Neural progenitor cell (in vitro differentiated cells): ENCODE measurements at regions not wholly inside any gene's neighbourhood (a gene's known extent, or its start where the extent isn't known, plus 50 kb on each side); places are given as distances from the start of the nearest gene placed in this dataset.

ENCODE experiments used
- DNase-seq: peaks from one replicate; pipeline ENCODE4 v3.0.0-alpha.2; 2016; ENCODE audit warnings: low spot score
- H2AFZ ChIP-seq: fragments of 200-600 bp; sonication (generic); replicated peaks from 2 replicates; pipeline ENCODE4 v1.6.1; 2016; ENCODE audit warnings: antibody characterized with exemption
- H3F3A ChIP-seq: fragments of 200-600 bp; sonication (generic); 2 replicates; pipeline ENCODE4 v1.6.1; 2016; ENCODE audit warnings: antibody characterized with exemption, low read depth
- H3K27ac ChIP-seq: fragments of 200-600 bp; sonication (generic); 2 replicates; pipeline ENCODE4 v1.5.1; 2016; ENCODE audit warnings: mild to moderate bottlenecking
- H3K27me3 ChIP-seq: fragments of 200-600 bp; sonication (generic); 2 replicates; pipeline ENCODE4 v1.6.1; 2016; ENCODE audit warnings: mild to moderate bottlenecking, moderate library complexity
- H3K36me3 ChIP-seq: fragments of 200-600 bp; sonication (generic); 2 replicates; pipeline ENCODE4 v1.5.1; 2016
- H3K4me1 ChIP-seq: fragments of 200-600 bp; sonication (generic); 2 replicates; pipeline ENCODE4 v1.6.1; 2016; ENCODE audit warnings: mixed run types
- H3K4me2 ChIP-seq: fragments of 200-600 bp; sonication (generic); 2 replicates; pipeline ENCODE4 v1.6.1; 2016
- H3K4me3 ChIP-seq: fragments of 200-600 bp; sonication (generic); 2 replicates; pipeline ENCODE4 v1.5.1; 2016
- H3K79me2 ChIP-seq: fragments of 200-600 bp; sonication (generic); 2 replicates; pipeline ENCODE4 v1.6.1; 2016; ENCODE audit warnings: low read depth
- H3K9ac ChIP-seq: fragments of 200-600 bp; sonication (generic); 2 replicates; pipeline ENCODE4 v1.6.1; 2016
- H3K9me3 ChIP-seq: fragments of 200-600 bp; sonication (generic); 2 replicates; pipeline ENCODE4 v1.5.1; 2016; ENCODE audit warnings: low read depth
- H4K20me1 ChIP-seq: fragments of 200-600 bp; sonication (generic); 2 replicates; pipeline ENCODE4 v1.6.1; 2016; ENCODE audit warnings: low read depth
- H3K27ac Mint-ChIP-seq: 3 replicates; pipeline ENCODE4 v1.8.0; 2021; ENCODE audit warnings: mixed read lengths
- H3K27me3 Mint-ChIP-seq: 2 replicates; pipeline ENCODE4 v1.8.0; 2022; ENCODE audit warnings: low read depth, mild to moderate bottlenecking, inconsistent platforms, moderate library complexity, mixed read lengths; ENCODE audit not compliant: insufficient read depth
- H3K36me3 Mint-ChIP-seq: 3 replicates; pipeline ENCODE4 v1.8.0; 2021; ENCODE audit warnings: mixed read lengths
- H3K4me1 Mint-ChIP-seq: 3 replicates; pipeline ENCODE4 v1.8.0; 2021; ENCODE audit warnings: mixed read lengths
- H3K4me3 Mint-ChIP-seq: 3 replicates; pipeline ENCODE4 v1.8.0; 2021; ENCODE audit warnings: mild to moderate bottlenecking, moderate library complexity, mixed read lengths
- H3K9me3 Mint-ChIP-seq: 3 replicates; pipeline ENCODE4 v1.8.0; 2020; ENCODE audit warnings: mixed read lengths
- CTCF ChIP-seq: fragments of 200-600 bp; sonication (generic); IDR thresholded peaks from 2 replicates; pipeline ENCODE4 v1.5.1; 2017; ENCODE audit warnings: antibody characterized with exemption, mild to moderate bottlenecking
- EZH2 ChIP-seq: fragments of 200-600 bp; sonication (generic); IDR thresholded peaks from 2 replicates; pipeline ENCODE4 v1.6.1; 2017; ENCODE audit warnings: antibody characterized with exemption, mild to moderate bottlenecking, moderate library complexity
- EZH2phosphoT487 ChIP-seq: fragments of 200-600 bp; sonication (generic); IDR thresholded peaks from 2 replicates; pipeline ENCODE4 v1.6.1; 2017; ENCODE audit warnings: antibody characterized with exemption

GRCh38 chr4:29817961-29818360 is 902.2 kb upstream of the PCDH7 start:
- peaks cover 9% of the 10 kb centered on the region for H3K4me1 ChIP-seq
- TF ChIP-seq EZH2phosphoT487 (no peak), EZH2 (no peak), CTCF (no peak)
- H3K9me3 Mint-ChIP-seq, result peaks cover 2% of the 10 kb centered on the region
- no peak overlapping the region for H3K4me3 ChIP-seq
- DNase-seq, result no peak
- H3K27ac ChIP-seq, result no peak overlapping the region
- no peak overlapping the region for H2AFZ ChIP-seq
- H3K79me2 ChIP-seq, result no peaks in the 10 kb centered on the region
- no peak overlapping the region for H3K27ac Mint-ChIP-seq
- H3K4me3 Mint-ChIP-seq, result no peak overlapping the region
- H3K9ac ChIP-seq, result no peak overlapping the region
- H4K20me1 ChIP-seq, result no peaks in the 10 kb centered on the region
- H3F3A ChIP-seq, result no peaks in the 10 kb centered on the region
- H3K36me3 Mint-ChIP-seq, result no peaks in the 10 kb centered on the region
- no peaks in the 10 kb centered on the region for H3K4me1 Mint-ChIP-seq
- no peaks in the 10 kb centered on the region for H3K36me3 ChIP-seq
- H3K27me3 Mint-ChIP-seq, result no peaks in the 10 kb centered on the region
- no peaks in the 10 kb centered on the region for H3K27me3 ChIP-seq
- H3K4me2 ChIP-seq, result no peak overlapping the region
- H3K9me3 ChIP-seq, result no peaks in the 10 kb centered on the region

GRCh38 chr4:29829067-29829466 is 891.1 kb upstream of the PCDH7 start:
- no peak for TF ChIP-seq EZH2phosphoT487
- no peak for TF ChIP-seq EZH2
- no peak for TF ChIP-seq CTCF
- no peaks in the 10 kb centered on the region for H3K9me3 ChIP-seq
- Mint-ChIP-seq H3K36me3 (no peaks in the 10 kb centered on the region), H3K4me3 (no peak overlapping the region), H3K27me3 (no peaks in the 10 kb centered on the region), H3K9me3 (no peaks in the 10 kb centered on the region), H3K4me1 (no peaks in the 10 kb centered on the region), H3K27ac (no peak overlapping the region)
- H3F3A ChIP-seq, result no peaks in the 10 kb centered on the region
- no peak overlapping the region for H2AFZ ChIP-seq
- no peaks in the 10 kb centered on the region for H4K20me1 ChIP-seq
- H3K27me3 ChIP-seq, result no peaks in the 10 kb centered on the region
- no peaks in the 10 kb centered on the region for H3K4me1 ChIP-seq
- H3K79me2 ChIP-seq, result no peaks in the 10 kb centered on the region
- no peak overlapping the region for H3K4me3 ChIP-seq
- no peak overlapping the region for H3K27ac ChIP-seq
- no peak overlapping the region for H3K9ac ChIP-seq
- DNase-seq, result no peak
- H3K36me3 ChIP-seq, result no peaks in the 10 kb centered on the region
- H3K4me2 ChIP-seq, result no peak overlapping the region

GRCh38 chr4:29852537-29852936 is 867.6 kb upstream of the PCDH7 start:
- peaks cover 10% of the 10 kb centered on the region for H3K9me3 Mint-ChIP-seq

More at GRCh38 chr4:29852537-29852936, 867.6 kb upstream of the PCDH7 start:
- H3K27me3 Mint-ChIP-seq, result peaks cover 4% of the 10 kb centered on the region
- Histone ChIP-seq H3K9ac (no peak overlapping the region), H2AFZ (no peak overlapping the region), H3K36me3 (no peaks in the 10 kb centered on the region), H3K4me1 (peaks cover 13% of the 10 kb centered on the region), H3F3A (no peaks in the 10 kb centered on the region), H3K27ac (no peak overlapping the region), H3K4me2 (no peak overlapping the region), H3K9me3 (no peaks in the 10 kb centered on the region), H4K20me1 (no peaks in the 10 kb centered on the region), H3K79me2 (no peaks in the 10 kb centered on the region), H3K4me3 (no peak overlapping the region), H3K27me3 (no peaks in the 10 kb centered on the region)
- H3K36me3 Mint-ChIP-seq, result peaks cover 2% of the 10 kb centered on the region
- peaks cover 14% of the 10 kb centered on the region for H3K4me1 Mint-ChIP-seq
- DNase-seq, result no peak
- TF ChIP-seq EZH2 (no peak), EZH2phosphoT487 (no peak), CTCF (no peak)
- H3K27ac Mint-ChIP-seq, result no peak overlapping the region
- no peak overlapping the region for H3K4me3 Mint-ChIP-seq
